HFFc6 (cell line): ENCODE measurements at regions not wholly inside any gene's neighbourhood (a gene's known extent, or its start where the extent isn't known, plus 50 kb on each side); places are given as distances from the start of the nearest gene placed in this dataset.

Source experiments
- DNase-seq: peaks from one replicate; pipeline ENCODE4 v3.0.0-alpha.2; 2018
- H3K27ac Mint-ChIP-seq: 2 replicates; pipeline ENCODE4 v1.8.0; 2020; ENCODE audit warnings: mild to moderate bottlenecking, mixed read lengths
- H3K27me3 Mint-ChIP-seq: 2 replicates; pipeline ENCODE4 v1.8.0; 2021; ENCODE audit warnings: mild to moderate bottlenecking, moderate library complexity, mixed read lengths; ENCODE audit not compliant: insufficient read depth
- H3K36me3 Mint-ChIP-seq: 2 replicates; pipeline ENCODE4 v1.8.0; 2021; ENCODE audit warnings: low read depth, mixed read lengths
- H3K4me1 Mint-ChIP-seq: 2 replicates; pipeline ENCODE4 v1.8.0; 2020; ENCODE audit warnings: low read depth, mixed read lengths
- H3K4me3 Mint-ChIP-seq: 2 replicates; pipeline ENCODE4 v1.8.0; 2020; ENCODE audit warnings: mild to moderate bottlenecking, moderate library complexity, mixed read lengths
- H3K9me3 Mint-ChIP-seq: 2 replicates; pipeline ENCODE4 v1.8.0; 2020; ENCODE audit warnings: mild to moderate bottlenecking, mixed read lengths
- TF ChIP-seq, protein P1 (sequence below): fragments of 200-600 bp; sonication (generic); IDR thresholded peaks from 2 replicates; pipeline ENCODE4 v1.5.0; 2021; ENCODE audit warnings: antibody characterized with exemption, mild to moderate bottlenecking

DNA sequence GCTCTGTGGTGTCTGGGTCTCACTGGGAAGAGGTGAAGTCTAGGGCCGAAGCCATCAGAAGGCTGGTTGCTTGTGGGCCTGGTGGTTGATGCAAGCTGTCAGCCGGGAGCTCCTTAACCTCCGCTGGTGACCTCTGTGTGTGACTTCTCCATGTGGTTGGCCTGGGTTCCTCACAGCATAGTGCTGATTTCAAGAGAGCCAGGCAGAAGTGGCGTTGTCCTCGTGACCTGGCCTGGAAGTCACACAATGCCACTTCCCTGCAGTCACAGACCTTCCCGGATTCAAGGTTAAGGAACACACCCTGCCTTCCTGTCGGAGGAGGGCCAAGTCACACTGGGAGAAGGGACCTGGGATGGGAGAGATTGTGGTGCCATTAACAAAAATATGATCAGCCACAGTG, 303.7 kb upstream of the HS6ST1 start:
- H3K27ac Mint-ChIP-seq: no peak overlapping the region
- H3K27me3 Mint-ChIP-seq: peaks cover 9% of the 10 kb centered on the region
- TF ChIP-seq, protein P1, sequence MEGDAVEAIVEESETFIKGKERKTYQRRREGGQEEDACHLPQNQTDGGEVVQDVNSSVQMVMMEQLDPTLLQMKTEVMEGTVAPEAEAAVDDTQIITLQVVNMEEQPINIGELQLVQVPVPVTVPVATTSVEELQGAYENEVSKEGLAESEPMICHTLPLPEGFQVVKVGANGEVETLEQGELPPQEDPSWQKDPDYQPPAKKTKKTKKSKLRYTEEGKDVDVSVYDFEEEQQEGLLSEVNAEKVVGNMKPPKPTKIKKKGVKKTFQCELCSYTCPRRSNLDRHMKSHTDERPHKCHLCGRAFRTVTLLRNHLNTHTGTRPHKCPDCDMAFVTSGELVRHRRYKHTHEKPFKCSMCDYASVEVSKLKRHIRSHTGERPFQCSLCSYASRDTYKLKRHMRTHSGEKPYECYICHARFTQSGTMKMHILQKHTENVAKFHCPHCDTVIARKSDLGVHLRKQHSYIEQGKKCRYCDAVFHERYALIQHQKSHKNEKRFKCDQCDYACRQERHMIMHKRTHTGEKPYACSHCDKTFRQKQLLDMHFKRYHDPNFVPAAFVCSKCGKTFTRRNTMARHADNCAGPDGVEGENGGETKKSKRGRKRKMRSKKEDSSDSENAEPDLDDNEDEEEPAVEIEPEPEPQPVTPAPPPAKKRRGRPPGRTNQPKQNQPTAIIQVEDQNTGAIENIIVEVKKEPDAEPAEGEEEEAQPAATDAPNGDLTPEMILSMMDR: no peak
- H3K4me1 Mint-ChIP-seq: peaks cover 19% of the 10 kb centered on the region
- DNase-seq: no peak
- H3K36me3 Mint-ChIP-seq: no peaks in the 10 kb centered on the region
- no peaks in the 10 kb centered on the region for H3K9me3 Mint-ChIP-seq
- no peak overlapping the region for H3K4me3 Mint-ChIP-seq

DNA sequence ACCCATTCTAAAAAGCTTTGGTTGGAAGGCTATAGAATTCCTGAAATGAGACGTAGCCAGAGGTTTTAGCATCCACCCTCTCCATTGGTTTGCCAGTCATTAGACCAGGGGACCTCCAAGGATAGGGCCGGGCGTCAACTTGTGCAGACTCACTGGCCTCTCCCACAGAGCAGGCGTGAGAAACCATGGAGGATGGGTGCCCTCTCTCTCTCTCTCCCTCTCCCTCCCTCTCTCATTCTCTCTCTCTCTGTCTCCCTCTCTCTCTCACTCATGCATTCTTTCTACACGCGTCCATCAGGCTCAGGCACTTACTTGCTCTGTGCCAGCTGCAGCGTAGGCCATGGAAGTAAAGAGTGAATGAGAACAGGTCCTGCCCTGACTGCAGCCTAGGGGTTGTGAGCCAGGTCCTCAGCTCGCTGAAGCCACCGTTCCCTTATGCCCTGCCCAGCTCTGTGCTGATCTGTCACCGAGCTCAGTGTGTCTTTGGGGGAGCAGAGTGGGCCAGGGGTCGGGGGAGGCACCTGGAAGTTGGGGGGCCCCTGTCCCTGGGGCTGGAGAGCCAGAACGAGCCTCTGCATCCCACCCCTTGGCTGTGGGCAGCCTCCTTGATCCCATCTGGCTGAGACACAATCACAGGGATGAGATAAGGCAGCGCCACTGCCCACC, 304.4 kb upstream of the HS6ST1 start:
- Mint-ChIP-seq H3K4me1 (peaks cover 19% of the 10 kb centered on the region), H3K36me3 (no peaks in the 10 kb centered on the region), H3K9me3 (no peaks in the 10 kb centered on the region), H3K27ac (no peak overlapping the region), H3K27me3 (peaks cover 13% of the 10 kb centered on the region), H3K4me3 (no peak overlapping the region)
- DNase-seq: no peak
- TF ChIP-seq, protein P1: no peak

DNA sequence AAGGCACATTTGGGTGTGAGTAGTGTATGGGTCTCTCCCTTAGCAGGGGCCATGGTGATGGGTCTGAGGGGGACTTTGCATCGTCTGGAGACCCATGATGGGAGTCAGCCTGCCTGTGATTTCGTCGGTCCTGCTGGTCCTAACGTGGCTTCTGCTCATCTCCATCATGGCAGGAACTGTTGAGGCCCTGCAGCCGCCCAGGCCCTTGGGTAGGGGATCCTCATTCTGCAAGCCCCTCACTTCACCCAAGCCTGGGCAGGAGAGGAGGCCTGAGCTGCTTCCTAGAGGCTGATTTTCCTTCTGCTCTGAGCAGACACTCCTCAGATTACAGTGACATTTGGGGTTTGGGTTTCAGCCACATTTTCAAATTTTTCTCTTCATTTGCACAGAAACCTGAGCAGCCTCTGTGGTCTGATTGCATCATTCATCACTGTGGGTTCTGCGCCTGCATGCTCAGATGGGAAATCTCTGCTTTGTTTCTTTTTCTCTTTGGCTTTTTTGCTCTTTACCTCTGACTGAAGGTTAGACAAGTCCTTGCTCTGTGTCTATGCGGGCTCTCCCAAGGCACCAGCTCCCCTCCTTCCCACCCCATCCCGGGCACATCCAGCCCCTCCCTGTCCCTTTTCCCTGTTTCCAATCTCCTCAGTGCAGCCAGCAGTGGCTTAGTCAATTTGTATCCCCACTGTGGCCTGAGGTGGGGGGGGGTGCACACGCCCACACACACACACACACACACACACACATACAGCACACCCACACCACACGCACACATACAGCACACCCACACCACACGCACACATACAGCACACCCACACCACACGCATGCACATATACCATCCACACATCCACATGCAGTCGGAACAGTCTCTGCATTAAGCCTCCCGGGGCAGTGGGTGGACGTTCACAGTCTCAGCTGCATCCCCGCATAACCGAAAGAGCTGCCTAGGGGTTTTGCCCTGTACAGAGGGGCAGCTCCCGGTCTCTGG, 305.4 kb upstream of the HS6ST1 start:
- Mint-ChIP-seq H3K27ac (peak overlapping the region; percentile 71; the same call in 1 of the 2 replicates), H3K9me3 (no peaks in the 10 kb centered on the region), H3K4me3 (peak overlapping the region; percentile 5; the same call in 1 of the 2 replicates), H3K4me1 (peaks cover 19% of the 10 kb centered on the region), H3K36me3 (no peaks in the 10 kb centered on the region), H3K27me3 (peaks cover 17% of the 10 kb centered on the region)
- TF ChIP-seq, protein P1: no peak
- DNase-seq: peak; percentile 79

DNA sequence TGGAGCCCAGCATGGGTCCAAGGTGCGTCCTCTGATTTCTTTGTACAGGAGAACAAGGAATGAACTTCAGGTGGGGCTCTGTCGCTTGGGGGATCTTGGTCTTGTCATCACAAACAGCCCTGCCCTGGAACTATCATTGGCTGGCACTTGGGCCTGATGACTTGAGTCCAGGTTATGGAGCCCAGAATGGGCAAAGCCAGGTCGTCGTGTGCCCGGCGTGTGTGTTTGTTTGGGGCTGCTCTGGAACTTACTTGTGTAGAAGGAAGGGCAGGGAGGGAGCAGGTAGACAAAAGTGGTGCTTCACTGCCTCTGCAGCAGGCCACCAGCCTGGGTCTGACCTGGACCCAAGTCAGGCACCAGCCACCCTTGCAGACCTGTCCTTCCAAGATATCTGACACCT, 306.3 kb upstream of the HS6ST1 start:
- Mint-ChIP-seq H3K36me3 (no peaks in the 10 kb centered on the region), H3K4me3 (no peak overlapping the region)

DNA sequence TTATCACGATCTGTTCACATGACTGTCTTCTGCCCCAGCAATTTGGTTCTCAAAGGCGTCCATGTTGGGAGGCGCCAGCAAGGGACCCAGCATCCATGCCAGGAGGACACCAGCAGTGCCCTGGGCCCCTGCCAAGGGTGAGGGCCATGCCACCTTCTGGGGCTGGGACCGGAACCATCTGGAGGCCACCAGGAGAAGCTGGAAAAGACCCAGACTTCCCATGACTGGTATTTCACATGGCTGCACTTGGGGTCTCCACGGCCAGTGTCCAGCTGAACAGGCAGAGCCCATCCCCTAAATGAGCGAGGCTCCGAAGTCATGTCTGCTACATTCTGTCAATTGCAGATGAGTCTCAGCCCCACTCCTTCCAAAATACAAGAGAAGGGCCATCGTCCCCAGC, 306.8 kb upstream of the HS6ST1 start:
- TF ChIP-seq, protein P1: no peak
- no peak for DNase-seq
- Mint-ChIP-seq H3K9me3 (no peaks in the 10 kb centered on the region), H3K4me1 (peaks cover 19% of the 10 kb centered on the region), H3K27me3 (peaks cover 20% of the 10 kb centered on the region), H3K36me3 (no peaks in the 10 kb centered on the region), H3K4me3 (no peak overlapping the region), H3K27ac (no peak overlapping the region)

More for the DNA sequence above, 306.3 kb upstream of the HS6ST1 start:
- Mint-ChIP-seq H3K4me1 (peaks cover 19% of the 10 kb centered on the region), H3K27me3 (peaks cover 20% of the 10 kb centered on the region), H3K9me3 (no peaks in the 10 kb centered on the region), H3K27ac (no peak overlapping the region)
- TF ChIP-seq, protein P1: no peak
- no peak for DNase-seq
